ENCODE measurements at regions not wholly inside any gene's neighbourhood (a gene's known extent, or its start where the extent isn't known, plus 50 kb on each side); places are given as distances from the start of the nearest gene placed in this dataset.

DNA sequence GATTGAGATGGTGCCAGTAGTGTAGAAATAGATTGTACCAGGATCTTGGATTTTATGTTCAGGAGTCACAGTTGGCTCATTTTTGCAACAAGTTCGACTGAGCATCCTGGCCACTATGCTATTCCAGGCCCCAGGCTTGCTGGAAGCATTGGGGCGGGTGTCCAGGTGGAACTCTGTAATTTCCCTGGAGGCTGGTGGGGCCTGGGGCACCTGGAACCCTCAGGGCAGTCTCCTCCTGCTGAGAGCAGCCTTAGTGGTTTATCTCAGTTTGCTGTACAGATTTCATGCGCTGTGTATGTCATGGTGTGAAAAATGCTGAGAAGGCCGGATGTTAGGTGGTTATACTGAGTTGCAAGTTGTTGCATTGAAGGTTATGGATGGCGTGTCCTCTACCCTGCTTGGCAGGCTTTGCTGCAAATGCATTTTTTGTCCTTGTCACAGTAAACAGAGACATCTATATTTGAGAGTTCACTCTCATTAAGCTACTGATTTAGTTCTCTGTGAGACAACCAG lies 135.1 kb upstream of the MYLIP start:
- no peak for DNase-seq

DNA sequence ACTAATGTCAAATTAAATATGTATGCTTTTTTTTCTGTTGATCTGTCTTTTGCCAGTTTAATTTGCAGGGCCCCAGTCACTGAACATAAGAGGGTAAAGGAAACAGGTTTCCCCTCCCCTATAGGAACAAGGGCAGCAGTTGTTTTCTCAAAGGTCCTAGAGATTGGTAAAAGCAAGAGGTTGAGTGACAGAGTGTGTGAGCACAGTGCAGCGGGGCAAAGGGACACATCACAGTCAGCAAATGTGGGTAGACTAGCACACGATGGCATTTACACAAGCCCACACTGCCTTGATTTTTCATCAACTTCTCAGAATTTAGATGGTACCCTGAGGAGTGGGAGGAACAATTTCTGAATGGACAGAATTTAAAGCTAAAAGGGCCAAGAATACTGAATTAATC lies 138.7 kb upstream of the MYLIP start:
- DNase-seq, result no peak

- DNase-seq, result no peak
These were observed 139.5 kb upstream of the MYLIP start for GRCh38 chr6:15989397-15989796.

GRCh38 chr6:15987569-15987968 lies 141.3 kb upstream of the MYLIP start:
- no peak for DNase-seq

GRCh38 chr6:15986027-15986629 lies 142.8 kb upstream of the MYLIP start:
- no peak for DNase-seq

GRCh38 chr6:15985379-15985959 lies 143.4 kb upstream of the MYLIP start:
- DNase-seq, result no peak

DNA sequence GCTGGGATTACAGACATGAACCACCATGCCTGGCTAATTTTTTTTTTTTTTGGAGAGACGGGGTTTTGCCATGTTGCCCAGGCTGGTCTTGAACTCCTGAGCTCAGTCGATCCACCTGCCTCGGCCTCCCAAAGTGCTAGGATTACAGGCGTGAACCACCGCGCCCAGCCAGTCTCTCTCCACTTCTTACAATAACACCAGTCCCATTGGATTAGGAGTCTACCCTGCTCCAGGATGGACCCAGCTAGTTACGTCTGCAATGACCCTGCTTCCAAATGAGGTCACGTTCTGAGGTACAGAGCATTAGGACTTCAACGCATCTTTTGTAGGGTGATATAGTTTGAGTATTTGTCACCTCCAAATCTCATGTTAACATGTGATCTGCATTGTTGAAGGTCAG lies 146.9 kb upstream of the MYLIP start:
- no peak for DNase-seq

- no peak for DNase-seq
These were observed 148.1 kb upstream of the MYLIP start for GRCh38 chr6:15980801-15981200.

GRCh38 chr6:15978426-15978825 lies 150.5 kb upstream of the MYLIP start:
- no peak for DNase-seq

GRCh38 chr6:15977050-15977449 lies 151.8 kb upstream of the MYLIP start:
- no peak for DNase-seq

DNA sequence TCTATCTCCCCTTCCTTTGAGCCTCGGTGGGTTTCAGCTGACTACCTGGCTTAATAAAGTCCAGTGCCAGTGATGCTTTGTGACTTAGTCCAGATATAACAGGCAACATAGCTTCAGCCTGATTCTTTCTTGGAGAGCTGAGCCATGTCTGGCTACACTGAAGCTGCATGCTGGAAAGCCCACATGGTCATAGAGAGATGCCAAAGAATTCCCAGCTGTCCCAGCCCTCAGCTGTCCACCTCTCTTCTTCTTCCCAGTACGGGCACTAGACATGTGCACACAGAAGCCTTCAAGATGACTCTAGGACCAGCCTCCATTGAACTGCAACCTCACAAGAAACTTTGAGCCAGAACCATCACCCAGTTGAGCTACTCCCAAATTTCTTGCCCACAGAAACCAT lies 154.1 kb upstream of the MYLIP start:
- no peak for DNase-seq

DNA sequence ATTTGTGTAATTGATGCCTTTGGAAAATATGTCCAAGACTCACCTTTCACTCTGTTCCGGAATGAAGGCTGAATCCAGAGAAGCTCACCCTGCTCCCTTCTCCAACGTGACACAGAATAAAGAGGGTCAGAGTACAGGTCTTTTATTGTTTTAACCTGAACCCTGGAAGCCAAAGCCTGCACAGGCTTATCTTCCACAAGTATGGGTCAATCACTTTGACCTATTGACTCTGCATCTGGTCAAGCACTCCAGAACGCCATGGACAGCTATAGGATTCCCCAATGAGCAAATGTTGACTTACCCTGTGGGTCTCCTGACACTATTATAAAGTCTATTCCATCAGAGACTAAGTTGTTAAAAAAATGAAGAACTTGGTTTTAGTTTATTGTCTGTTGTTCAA lies 158.4 kb upstream of the MYLIP start:
- no peak for DNase-seq

- no peak for DNase-seq
These were observed 159.6 kb upstream of the MYLIP start for GRCh38 chr6:15969236-15969778.

- DNase-seq, result no peak
These were observed 160.4 kb upstream of the MYLIP start for GRCh38 chr6:15968519-15968918.

DNA sequence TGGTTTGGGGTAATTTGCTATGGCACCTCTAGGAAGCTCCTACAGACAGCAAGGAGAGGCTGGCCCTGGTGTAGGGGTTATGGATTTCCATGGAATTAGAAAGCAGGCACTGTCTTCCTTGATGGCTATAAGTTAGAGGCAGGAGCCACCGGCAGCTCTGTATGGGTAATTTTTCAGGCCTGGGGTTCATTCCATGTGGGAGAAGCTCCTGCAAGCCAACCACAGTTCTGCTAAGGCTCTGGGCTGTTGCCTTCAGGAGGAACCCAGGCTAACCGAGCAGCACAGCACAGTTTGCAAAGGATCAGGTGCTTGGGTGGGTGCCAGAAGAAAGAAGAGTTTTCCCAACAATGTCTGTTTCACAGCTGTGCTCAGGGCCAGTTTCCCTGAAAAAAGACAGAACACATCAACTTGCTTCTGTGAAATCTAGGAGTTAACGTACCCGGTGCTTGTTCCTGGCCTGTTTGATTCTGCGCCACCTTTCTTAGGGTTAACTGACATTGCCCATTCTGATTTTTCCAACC lies 162.8 kb upstream of the MYLIP start:
- DNase-seq, result no peak

DNA sequence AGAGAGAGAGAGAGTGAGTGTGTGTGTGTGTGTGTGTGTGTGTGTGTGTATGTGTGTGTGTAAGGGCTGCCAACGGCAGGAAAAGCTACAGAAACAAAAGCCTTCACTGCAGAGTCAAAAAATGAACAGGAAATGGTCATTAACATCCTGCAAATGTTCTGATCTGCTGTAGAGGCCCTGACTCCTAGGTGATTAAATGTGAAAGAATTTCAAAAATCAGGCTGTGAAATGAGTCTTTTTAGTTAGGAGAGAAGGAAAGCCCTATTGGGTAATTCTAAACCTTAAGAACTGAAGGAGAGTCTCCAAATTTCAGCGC lies 166.5 kb upstream of the MYLIP start:
- DNase-seq, result no peak

- DNase-seq, result peak; percentile 22 to 54
These were observed 167.0 kb upstream of the MYLIP start for GRCh38 chr6:15961635-15962448.

DNA sequence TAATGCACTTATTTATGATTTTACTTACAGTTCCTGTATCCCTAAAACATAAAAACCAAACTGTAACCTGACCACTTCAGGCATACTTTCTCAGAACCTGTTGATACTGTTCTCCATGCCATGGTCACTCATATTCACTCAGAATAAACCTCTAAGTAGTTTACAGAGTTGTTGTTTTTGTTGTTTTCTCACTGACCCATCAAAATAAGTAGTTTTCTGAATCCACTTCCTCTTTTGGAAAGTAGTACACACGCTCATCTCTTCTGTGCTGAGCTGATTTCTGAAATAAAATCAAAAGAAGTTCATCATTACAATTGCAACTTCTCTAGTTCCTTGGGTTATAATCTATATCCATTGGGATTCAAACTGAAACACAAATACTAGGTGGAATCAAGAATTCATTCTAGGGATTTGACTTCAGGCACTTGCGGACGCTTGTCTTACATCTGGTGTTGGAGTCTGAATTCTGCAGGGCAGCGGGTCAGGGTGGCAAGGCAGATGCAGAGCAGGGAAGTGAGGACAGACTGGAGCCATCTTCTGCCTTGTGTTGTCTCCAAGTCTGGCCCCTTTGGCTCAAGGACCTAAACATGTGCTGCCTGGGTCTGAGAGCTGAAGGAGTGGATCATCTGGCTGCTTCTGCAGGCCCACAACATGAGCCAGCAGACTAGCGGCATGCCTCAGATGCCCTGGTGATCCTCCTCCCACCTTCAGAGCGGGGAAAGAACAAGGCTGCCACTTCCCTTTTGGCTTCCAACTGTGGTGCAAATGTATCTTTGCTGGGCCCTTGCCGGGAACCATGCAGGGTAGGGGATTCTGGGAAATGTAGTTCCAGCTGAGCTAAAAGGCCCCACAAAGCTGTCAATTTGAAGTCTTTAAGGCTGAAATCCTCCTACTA lies 167.9 kb upstream of the MYLIP start:
- peak; percentile 79 to 90 for DNase-seq

- DNase-seq, result no peak
These were observed 171.2 kb upstream of the MYLIP start for GRCh38 chr6:15957655-15958169.

GRCh38 chr6:15956205-15957106 lies 172.4 kb upstream of the MYLIP start:
- no peak for DNase-seq

DNA sequence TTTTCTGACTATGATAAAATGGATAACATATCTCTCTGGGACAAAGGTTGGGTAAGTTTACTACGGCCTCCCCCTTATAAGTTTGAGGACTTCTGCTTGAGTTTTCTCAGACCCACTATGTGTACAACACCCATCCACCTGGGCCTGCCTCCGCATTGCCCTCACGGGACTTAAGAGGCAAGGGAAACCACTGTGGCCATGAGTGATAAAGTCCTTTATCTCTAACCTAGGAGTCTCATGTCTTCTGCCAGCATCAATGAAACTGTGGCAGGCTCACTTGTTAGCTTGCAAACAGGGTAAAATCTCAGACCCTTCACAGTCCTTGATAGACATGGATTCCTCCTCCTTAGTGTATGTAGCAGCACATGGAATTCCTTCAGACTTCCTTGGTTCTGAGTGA lies 173.4 kb upstream of the MYLIP start:
- no peak for DNase-seq

Measured in inflammatory macrophage treated with lipopolysaccharide for 1 hour (primary cell).